Fibroblast of skin of scalp (primary cell): ENCODE measurements at regions not wholly inside any gene's neighbourhood (a gene's known extent, or its start where the extent isn't known, plus 50 kb on each side); places are given as distances from the start of the nearest gene placed in this dataset.
"Not testable (repeated sequence)": the region's sequence is repeated elsewhere in the genome, so short reads cannot be mapped to it uniquely, and the experiment has no call there.

Experiments used
- DNase-seq: peaks from one replicate; pipeline ENCODE4 v3.0.0-alpha.2; 2013

GRCh38 chr15:83335542-83335941 is 51.1 kb upstream of the BNC1 start:
- DNase-seq, result not testable (repeated sequence)

GRCh38 chr15:83339396-83339795 is 54.9 kb upstream of the BNC1 start:
- no peak for DNase-seq

GRCh38 chr15:83340087-83340486 is 55.6 kb upstream of the BNC1 start:
- no peak for DNase-seq

- no peak for DNase-seq
Measured at GRCh38 chr15:83346342-83346741, 61.9 kb upstream of the BNC1 start.

GRCh38 chr15:83352119-83352518 is 67.7 kb upstream of the BNC1 start:
- peak; percentile 62 for DNase-seq

- peak; percentile 56 for DNase-seq
Measured at GRCh38 chr15:83356501-83357399, 72.3 kb upstream of the BNC1 start.

GRCh38 chr15:83358972-83359564 is 74.6 kb upstream of the BNC1 start:
- DNase-seq, result no peak

GRCh38 chr15:83362706-83363105 is 78.2 kb upstream of the BNC1 start:
- no peak for DNase-seq

- DNase-seq, result no peak
Measured at GRCh38 chr15:83364501-83364900, 80.0 kb upstream of the BNC1 start.

- DNase-seq, result peak; percentile 77
Measured at GRCh38 chr15:83365370-83365938, 81.0 kb upstream of the BNC1 start.

- DNase-seq, result peak; percentile 45
Measured at GRCh38 chr15:83372434-83372891, 74.7 kb upstream of the SH3GL3 start.

GRCh38 chr15:83378921-83379578 is 68.1 kb upstream of the SH3GL3 start:
- no peak for DNase-seq

- DNase-seq, result peak; percentile 51
Measured at GRCh38 chr15:83379579-83379959, 67.6 kb upstream of the SH3GL3 start.

GRCh38 chr15:83380059-83380458 is 67.1 kb upstream of the SH3GL3 start:
- peak; percentile 32 for DNase-seq

GRCh38 chr15:83380682-83381081 is 66.5 kb upstream of the SH3GL3 start:
- DNase-seq, result peak; percentile 56

- DNase-seq, result not testable (repeated sequence)
Measured at GRCh38 chr15:83383608-83384139, 63.5 kb upstream of the SH3GL3 start.

GRCh38 chr15:83396101-83396500 is 51.0 kb upstream of the SH3GL3 start:
- DNase-seq, result peak; percentile 16
